Nephron (organoid): ENCODE measurements at regions not wholly inside any gene's neighbourhood (a gene's known extent, or its start where the extent isn't known, plus 50 kb on each side); places are given as distances from the start of the nearest gene placed in this dataset.

ENCODE experiments used
- H3K27ac Mint-ChIP-seq, 3 experiments: 2 replicates each; pipeline ENCODE4 v1.8.0; 2020; ENCODE audit warnings: mixed read lengths in 3 of 3, mild to moderate bottlenecking in 2 of 3, moderate library complexity in 1 of 3
- H3K27me3 Mint-ChIP-seq: 2 replicates; pipeline ENCODE4 v1.8.0; 2021; ENCODE audit warnings: low read depth, mild to moderate bottlenecking, moderate library complexity, mixed read lengths
- H3K36me3 Mint-ChIP-seq: 2 replicates; pipeline ENCODE4 v1.8.0; 2020; ENCODE audit warnings: low read depth, mixed read lengths
- H3K4me1 Mint-ChIP-seq: 2 replicates; pipeline ENCODE4 v1.8.0; 2020; ENCODE audit warnings: mixed read lengths
- H3K4me3 Mint-ChIP-seq, 3 experiments: 2 replicates each; pipeline ENCODE4 v1.8.0; 2020; ENCODE audit warnings: mild to moderate bottlenecking in 3 of 3, mixed read lengths in 3 of 3, moderate library complexity in 2 of 3
- H3K9me3 Mint-ChIP-seq: 2 replicates; pipeline ENCODE4 v1.8.0; 2020; ENCODE audit warnings: mixed read lengths
- CTCF ChIP-seq, 3 experiments: fragments of 200-600 bp; sonication (generic); IDR thresholded peaks; one replicate each; pipeline ENCODE4 v1.5.0; 2021; ENCODE audit warnings: antibody characterized with exemption in 3 of 3; ENCODE audit not compliant: unreplicated experiment in 3 of 3

- H3K27me3 Mint-ChIP-seq: no peaks in the 10 kb centered on the region
- peaks cover 77% of the 10 kb centered on the region for H3K4me1 Mint-ChIP-seq
- no peak for TF ChIP-seq CTCF (IDR thresholded peaks at IDR 0.05; ENCODE audit: unreplicated experiment in 3 of 3)
- H3K36me3 Mint-ChIP-seq: peaks cover 6% of the 10 kb centered on the region
- H3K9me3 Mint-ChIP-seq: no peaks in the 10 kb centered on the region
- H3K27ac Mint-ChIP-seq: peak overlapping the region; percentile 2 to 50 (median 35)
- H3K4me3 Mint-ChIP-seq: no peak overlapping the region
Measured at GRCh38 chr11:27207025-27207650, 155.9 kb downstream of the CCDC34 start.

DNA sequence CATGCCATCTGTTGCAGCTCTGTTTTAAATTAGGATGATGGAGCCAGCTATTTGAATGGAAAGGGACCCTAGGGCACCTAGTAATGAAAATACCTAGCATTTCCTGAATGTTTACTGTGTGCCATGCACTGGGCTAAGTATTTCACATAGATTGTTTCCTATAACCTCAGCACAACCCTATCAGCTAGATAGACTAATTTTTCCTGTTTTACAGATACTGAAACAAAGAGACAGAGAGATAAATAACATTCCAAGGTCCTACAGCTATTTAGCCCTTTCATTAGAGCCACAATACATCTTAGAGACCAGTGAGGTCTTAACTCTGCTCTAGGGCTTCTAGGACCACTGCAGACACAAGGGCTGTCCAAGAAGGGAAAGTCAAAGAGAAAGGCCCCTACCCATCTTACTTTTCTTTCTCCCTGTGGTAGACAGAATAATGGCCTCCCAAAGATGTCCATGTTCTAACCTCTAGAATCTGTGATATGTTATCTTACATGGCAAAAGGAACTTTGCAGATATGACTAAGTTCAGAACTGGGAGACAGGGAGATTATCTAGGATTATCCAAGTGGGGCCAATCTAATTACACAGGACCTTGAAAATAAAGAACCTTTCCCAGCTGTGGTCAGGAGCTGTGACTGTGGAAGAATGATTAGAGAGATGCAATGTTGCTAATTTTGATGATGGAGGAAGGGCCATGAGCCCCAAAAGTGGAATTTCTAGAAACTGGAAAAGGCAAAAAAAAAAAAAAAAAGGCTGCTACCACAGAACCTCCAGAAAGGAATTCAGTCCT, 157.0 kb downstream of the CCDC34 start:
- no peaks in the 10 kb centered on the region for H3K27me3 Mint-ChIP-seq
- H3K27ac Mint-ChIP-seq: peak overlapping the region; percentile 32 to 83 (median 61)
- TF ChIP-seq CTCF (IDR thresholded peaks at IDR 0.05; ENCODE audit: unreplicated experiment in 3 of 3): no peak
- no peaks in the 10 kb centered on the region for H3K36me3 Mint-ChIP-seq
- H3K4me1 Mint-ChIP-seq: peaks cover 77% of the 10 kb centered on the region
- no peaks in the 10 kb centered on the region for H3K9me3 Mint-ChIP-seq
- no peak overlapping the region for H3K4me3 Mint-ChIP-seq

- H3K27me3 Mint-ChIP-seq: no peaks in the 10 kb centered on the region
- no peak for TF ChIP-seq CTCF (IDR thresholded peaks at IDR 0.05; ENCODE audit: unreplicated experiment in 3 of 3)
- peak overlapping the region; percentile 32 to 61 (median 61) for H3K27ac Mint-ChIP-seq
- H3K4me3 Mint-ChIP-seq: no peak overlapping the region
- H3K4me1 Mint-ChIP-seq: peaks cover 80% of the 10 kb centered on the region
- no peaks in the 10 kb centered on the region for H3K9me3 Mint-ChIP-seq
- H3K36me3 Mint-ChIP-seq: no peaks in the 10 kb centered on the region
Measured at GRCh38 chr11:27205250-27205649, 157.8 kb downstream of the CCDC34 start.

GRCh38 chr11:27204529-27204928, 158.5 kb downstream of the CCDC34 start:
- Mint-ChIP-seq H3K4me3 (no peak overlapping the region), H3K4me1 (peaks cover 84% of the 10 kb centered on the region), H3K27ac (peak overlapping the region in 2 of 3 experiments; percentile 32 to 71), H3K27me3 (no peaks in the 10 kb centered on the region), H3K36me3 (no peaks in the 10 kb centered on the region), H3K9me3 (no peaks in the 10 kb centered on the region)
- no peak for TF ChIP-seq CTCF (IDR thresholded peaks at IDR 0.05; ENCODE audit: unreplicated experiment in 3 of 3)

DNA sequence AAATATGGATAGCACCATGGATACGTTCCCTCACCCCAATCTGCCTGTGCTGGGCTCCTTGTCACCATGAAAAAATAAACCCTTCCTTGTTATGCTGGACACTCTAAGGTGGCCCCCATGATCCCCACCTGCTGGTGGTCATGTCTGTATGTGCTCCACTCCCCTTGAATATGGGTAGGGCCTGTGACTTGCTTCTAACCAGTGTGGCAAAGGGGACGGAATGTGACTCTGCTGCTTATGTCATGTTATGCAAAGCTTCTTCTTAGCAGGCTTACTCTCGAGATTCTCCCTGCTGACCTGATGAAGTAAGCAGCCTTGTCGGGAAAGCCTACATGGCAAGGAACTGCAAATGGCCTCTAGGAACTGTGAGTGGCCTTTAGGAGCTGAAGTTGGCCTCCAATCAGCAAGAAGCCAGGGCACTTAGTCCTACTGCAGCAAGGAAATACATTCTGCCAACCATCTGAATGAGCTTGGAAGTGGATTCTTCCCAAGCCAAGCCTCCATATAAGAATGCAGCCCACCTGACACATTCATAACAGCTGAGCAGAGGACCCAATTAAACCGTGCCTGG, 159.9 kb downstream of the CCDC34 start:
- TF ChIP-seq CTCF (IDR thresholded peaks at IDR 0.05; ENCODE audit: unreplicated experiment in 3 of 3): no peak
- Mint-ChIP-seq H3K4me1 (peaks cover 79% of the 10 kb centered on the region), H3K36me3 (no peaks in the 10 kb centered on the region), H3K4me3 (peak overlapping the region; percentile 33 to 50 (median 33)), H3K9me3 (no peaks in the 10 kb centered on the region), H3K27ac (peak overlapping the region; percentile 96 to 98 (median 97)), H3K27me3 (no peaks in the 10 kb centered on the region)
